Spleen (tissue), 11 donors: ENCODE measurements at regions not wholly inside any gene's neighbourhood (a gene's known extent, or its start where the extent isn't known, plus 50 kb on each side); places are given as distances from the start of the nearest gene placed in this dataset.

ENCODE experiments used
- DNase-seq: peaks from one replicate; pipeline ENCODE4 v3.0.0-alpha.2; 2020
- H3K27ac ChIP-seq, 8 donors: fragments of 200-600 bp; sonication (generic) in 7 of 8; 1 replicate in 4 of 8; 2 replicates in 4 of 8; pipeline versions ENCODE4 v1.5.0 to v1.8.0; 2016 to 2021; ENCODE audit warnings: inconsistent platforms in 4 of 8, mild to moderate bottlenecking in 4 of 8, moderate library complexity in 1 of 8
- H3K27me3 ChIP-seq, 7 donors: fragments of 200-600 bp; sonication (generic) in 6 of 7; replicated peaks in 1 of 7; 1 replicate in 4 of 7; 2 replicates in 3 of 7; pipeline versions ENCODE4 v1.5.0 to v1.8.0; 2016 to 2021; ENCODE audit warnings: inconsistent platforms in 3 of 7, mild to moderate bottlenecking in 1 of 7
- H3K36me3 ChIP-seq, 6 donors: fragments of 200-600 bp; sonication (generic) in 5 of 6; 1 replicate in 4 of 6; 2 replicates in 2 of 6; pipeline versions ENCODE4 v1.5.0 to v1.8.0; 2016 to 2021; ENCODE audit warnings: inconsistent platforms in 2 of 6
- H3K4me1 ChIP-seq, 6 donors: fragments of 200-600 bp; sonication (generic) in 5 of 6; 1 replicate in 3 of 6; 2 replicates in 3 of 6; pipeline versions ENCODE4 v1.5.0 to v1.8.0; 2016 to 2021; ENCODE audit warnings: inconsistent platforms in 3 of 6
- H3K4me3 ChIP-seq, 8 donors: fragments of 200-600 bp; sonication (generic) in 7 of 8; 1 replicate in 4 of 8; 2 replicates in 4 of 8; pipeline versions ENCODE4 v1.5.0 to v1.8.0; 2016 to 2021; ENCODE audit warnings: inconsistent platforms in 4 of 8, mild to moderate bottlenecking in 4 of 8, moderate library complexity in 2 of 8
- H3K9me3 ChIP-seq, 8 donors: fragments of 200-600 bp; sonication (generic) in 7 of 8; 1 replicate in 4 of 8; 2 replicates in 4 of 8; pipeline versions ENCODE4 v1.5.0 to v1.8.0; 2016 to 2021; ENCODE audit warnings: inconsistent platforms in 4 of 8
- POLR2A ChIP-seq, 3 donors: fragments of 450-650 bp; IDR thresholded peaks; one replicate each; pipeline ENCODE4 v1.5.1; 2017; ENCODE audit warnings: antibody characterized with exemption in 3 of 3, mild to moderate bottlenecking in 1 of 3
- POLR2AphosphoS5 ChIP-seq, 3 donors: sonication (generic); formaldehyde crosslinking; IDR thresholded peaks; one replicate each; pipeline ENCODE4 v1.5.1; 2017; ENCODE audit warnings: antibody characterized with exemption in 3 of 3
- WGBS, 5 donors: extraction: QIAGEN DNeasy Blood & Tissue Kit in 3 of 5; methylation state at CpG; one replicate each; pipeline versions ENCODE4 v1.1.5 to v1.1.7; 2013 to 2018; 5-methylcytosine and 5-hydroxymethylcytosine counted together
- intact Hi-C: fragments of 100-400 bp; cut with DNase I; formaldehyde crosslinking; loops from one replicate; pipeline ENCODE4 v1.15.0; 2023; ENCODE audit warnings: low total_unique reads
- TF ChIP-seq, protein P1 (sequence below), 11 experiments: fragments of 200-600 bp in 7 of 11; fragments of 450-650 bp in 4 of 11; sonication (generic) in 4 of 11; IDR thresholded peaks in 8 of 11; conservative IDR thresholded peaks in 3 of 11; 1 replicate in 7 of 11; 2 replicates in 4 of 11; pipeline versions ENCODE4 v1.4.0 to v1.8.0; 2016 to 2021; ENCODE audit warnings: antibody characterized with exemption in 11 of 11, inconsistent platforms in 4 of 11, mild to moderate bottlenecking in 1 of 11
- donor health status: healthy with polysubstance abuse.
- donor health status: DM: no; HTN: no; CAD: no; lungs with moderate emphysema.
- donor health status: DM: no; HTN: no; CAD: no.
- donor health status: Bipolar disorder and iron deficiency.
- donor health status: healthy.
- donor health status: DM: no; HTN: no; CAD: no.
- donor health status: DM: yes; HTN: yes; CAD: no.

DNA sequence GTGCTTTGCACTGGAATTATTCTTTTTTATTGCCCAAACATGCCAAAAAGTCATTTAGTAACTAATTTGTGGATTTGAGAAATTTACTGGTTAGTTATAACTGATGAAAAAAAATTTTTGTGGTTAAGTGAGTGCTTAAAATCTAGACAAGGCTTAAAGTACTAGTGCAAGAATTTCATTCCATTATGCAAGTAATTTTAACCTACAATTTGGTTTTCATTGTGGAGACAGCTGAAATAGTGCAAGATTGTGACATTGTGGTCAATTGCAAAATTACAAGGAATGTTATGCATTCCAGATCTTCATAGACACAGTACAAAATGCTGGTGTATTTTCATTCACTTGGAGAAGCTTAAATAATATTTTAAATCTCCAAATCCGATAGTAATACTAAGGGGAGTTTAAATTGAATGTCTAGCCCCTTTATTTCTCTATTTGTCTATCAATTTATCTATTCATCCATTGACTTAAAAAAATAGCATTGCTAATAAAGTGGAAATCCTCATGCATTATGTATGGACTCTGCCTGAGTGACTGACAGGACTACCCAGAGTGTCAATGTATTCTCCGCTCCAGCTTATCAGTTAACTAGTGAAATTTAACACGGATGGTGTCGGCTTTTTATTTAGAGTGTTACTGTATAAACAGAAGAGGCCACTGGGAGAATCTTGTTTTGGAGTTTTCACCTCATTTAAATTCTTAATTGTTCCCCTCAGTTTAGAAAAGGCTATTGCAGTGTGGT lies 125.9 kb downstream of the ALX1 start:
- TF ChIP-seq POLR2A (IDR thresholded peaks at IDR 0.05) (no peak), POLR2AphosphoS5 (IDR thresholded peaks at IDR 0.05) (no peak)
- TF ChIP-seq, protein P1, sequence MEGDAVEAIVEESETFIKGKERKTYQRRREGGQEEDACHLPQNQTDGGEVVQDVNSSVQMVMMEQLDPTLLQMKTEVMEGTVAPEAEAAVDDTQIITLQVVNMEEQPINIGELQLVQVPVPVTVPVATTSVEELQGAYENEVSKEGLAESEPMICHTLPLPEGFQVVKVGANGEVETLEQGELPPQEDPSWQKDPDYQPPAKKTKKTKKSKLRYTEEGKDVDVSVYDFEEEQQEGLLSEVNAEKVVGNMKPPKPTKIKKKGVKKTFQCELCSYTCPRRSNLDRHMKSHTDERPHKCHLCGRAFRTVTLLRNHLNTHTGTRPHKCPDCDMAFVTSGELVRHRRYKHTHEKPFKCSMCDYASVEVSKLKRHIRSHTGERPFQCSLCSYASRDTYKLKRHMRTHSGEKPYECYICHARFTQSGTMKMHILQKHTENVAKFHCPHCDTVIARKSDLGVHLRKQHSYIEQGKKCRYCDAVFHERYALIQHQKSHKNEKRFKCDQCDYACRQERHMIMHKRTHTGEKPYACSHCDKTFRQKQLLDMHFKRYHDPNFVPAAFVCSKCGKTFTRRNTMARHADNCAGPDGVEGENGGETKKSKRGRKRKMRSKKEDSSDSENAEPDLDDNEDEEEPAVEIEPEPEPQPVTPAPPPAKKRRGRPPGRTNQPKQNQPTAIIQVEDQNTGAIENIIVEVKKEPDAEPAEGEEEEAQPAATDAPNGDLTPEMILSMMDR (IDR thresholded peaks at IDR 0.05 in 8 of 11, conservative IDR thresholded peaks at IDR 0.05 in 3 of 11): no peak
- no peak overlapping the region for H3K27ac ChIP-seq
- H3K36me3 ChIP-seq: no peaks in the 10 kb centered on the region
- H3K4me1 ChIP-seq: no peaks in the 10 kb centered on the region
- no peaks in the 10 kb centered on the region for H3K27me3 ChIP-seq
- 58 to 64% (median 63%) methylated on average over 4 of the region's 4 CpGs for WGBS, 5 donors
- intact Hi-C loops: no loop called here
- no peak overlapping the region for H3K4me3 ChIP-seq
- H3K9me3 ChIP-seq: no peaks in the 10 kb centered on the region
- no peak for DNase-seq

DNA sequence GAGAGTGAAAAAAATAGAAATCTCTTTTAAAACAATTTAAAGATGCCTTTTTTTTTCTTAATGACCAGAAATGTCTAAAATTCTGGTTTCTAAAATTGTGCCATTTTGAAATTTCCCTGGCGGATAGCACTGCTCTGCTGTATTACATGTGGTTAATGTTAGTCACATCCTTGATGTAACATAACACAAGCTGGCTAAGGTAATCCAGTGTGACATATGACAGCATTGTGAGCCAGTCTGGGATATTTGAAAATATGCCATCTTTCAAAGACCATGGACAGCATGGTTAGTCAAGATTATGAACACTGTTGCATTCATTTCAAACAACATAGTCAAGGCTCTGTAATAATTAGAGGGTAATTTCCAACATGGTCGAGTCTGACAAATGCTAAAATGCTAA lies 133.2 kb downstream of the ALX1 start:
- H3K4me3 ChIP-seq: no peak overlapping the region
- no peaks in the 10 kb centered on the region for H3K27me3 ChIP-seq
- DNase-seq: no peak
- WGBS, 5 donors: 63 to 75% (median 69%) methylated on average over 2 of the region's 2 CpGs
- intact Hi-C loops: no loop called here
- H3K9me3 ChIP-seq: no peaks in the 10 kb centered on the region
- TF ChIP-seq POLR2AphosphoS5 (IDR thresholded peaks at IDR 0.05): no peak
- no peak for TF ChIP-seq POLR2A (IDR thresholded peaks at IDR 0.05)
- H3K27ac ChIP-seq: no peak overlapping the region
- no peaks in the 10 kb centered on the region for H3K36me3 ChIP-seq
- no peaks in the 10 kb centered on the region for H3K4me1 ChIP-seq

DNA sequence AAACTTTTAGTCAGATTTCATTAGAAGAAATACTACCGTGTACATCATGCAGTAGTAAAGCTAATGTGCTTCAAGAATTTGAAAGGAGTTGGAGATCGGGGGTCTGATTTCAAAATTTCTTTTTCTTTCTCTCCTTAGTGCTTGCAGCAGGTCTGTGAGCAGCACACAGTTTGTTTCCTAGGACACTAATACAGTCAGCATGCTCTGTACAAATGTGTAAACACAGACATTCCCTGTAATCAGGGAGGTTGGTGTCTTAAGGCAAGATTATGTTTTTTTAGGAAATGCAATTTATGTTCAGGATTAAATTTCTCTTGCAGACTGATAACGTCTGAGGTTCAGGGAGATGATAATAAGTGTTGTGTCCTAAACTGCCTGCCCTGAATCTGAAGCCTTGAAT lies 142.7 kb downstream of the ALX1 start:
- WGBS, 5 donors: 67 to 78% (median 75%) methylated on average over 3 of the region's 3 CpGs
- H3K4me3 ChIP-seq: no peak overlapping the region
- no peaks in the 10 kb centered on the region for H3K9me3 ChIP-seq
- peaks cover 0 to 4% (median 0%) of the 10 kb centered on the region in 7 donors for H3K27me3 ChIP-seq
- intact Hi-C loops: no loop called here
- H3K36me3 ChIP-seq: no peaks in the 10 kb centered on the region
- no peak for DNase-seq
- TF ChIP-seq POLR2A (IDR thresholded peaks at IDR 0.05) (no peak), POLR2AphosphoS5 (IDR thresholded peaks at IDR 0.05) (no peak)
- TF ChIP-seq, protein P1 (IDR thresholded peaks at IDR 0.05 in 8 of 11, conservative IDR thresholded peaks at IDR 0.05 in 3 of 11): no peak
- no peak overlapping the region for H3K27ac ChIP-seq
- no peaks in the 10 kb centered on the region for H3K4me1 ChIP-seq

DNA sequence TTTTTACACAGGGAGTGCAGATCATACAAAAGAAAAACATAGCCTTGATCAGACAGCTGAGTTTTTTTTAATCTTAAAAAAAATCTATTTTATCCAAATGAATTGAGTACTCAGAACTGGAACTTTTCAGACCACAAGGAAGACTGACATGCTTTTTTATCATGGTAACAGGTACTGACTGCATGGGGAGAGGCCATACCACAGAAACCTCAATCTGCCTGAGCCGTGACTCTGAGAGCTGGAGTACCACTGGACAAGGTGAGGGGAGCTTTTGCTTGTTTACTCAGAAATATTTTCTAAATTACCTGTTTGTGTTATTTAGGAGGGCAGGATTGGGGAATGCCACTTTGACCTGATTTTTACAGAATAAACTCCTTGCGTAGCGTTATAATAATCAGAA lies 143.9 kb downstream of the ALX1 start:
- Histone ChIP-seq H3K36me3 (no peaks in the 10 kb centered on the region), H3K4me3 (no peak overlapping the region), H3K27ac (no peak overlapping the region), H3K27me3 (peaks cover 0 to 4% (median 0%) of the 10 kb centered on the region in 7 donors), H3K4me1 (no peaks in the 10 kb centered on the region), H3K9me3 (no peaks in the 10 kb centered on the region)
- DNase-seq: no peak
- TF ChIP-seq POLR2AphosphoS5 (IDR thresholded peaks at IDR 0.05) (no peak), POLR2A (IDR thresholded peaks at IDR 0.05) (no peak)
- TF ChIP-seq, protein P1 (IDR thresholded peaks at IDR 0.05 in 8 of 11, conservative IDR thresholded peaks at IDR 0.05 in 3 of 11): no peak
- WGBS, 5 donors: 61 to 79% (median 74%) methylated on average over 3 of the region's 3 CpGs
- intact Hi-C loops: no loop called here
